ENCODE measurements at regions not wholly inside any gene's neighbourhood (a gene's known extent, or its start where the extent isn't known, plus 50 kb on each side); places are given as distances from the start of the nearest gene placed in this dataset.

- CTCF ChIA-PET: no interaction called here
- Mint-ChIP-seq H3K36me3 (ENCODE audit: low read depth) (no peaks in the 10 kb centered on the region), H3K4me1 (ENCODE audit: low read depth) (no peaks in the 10 kb centered on the region), H3K27me3 (no peaks in the 10 kb centered on the region), H3K9me3 (peaks cover 21% of the 10 kb centered on the region), H3K4me3 (no peak overlapping the region), H3K27ac (no peak overlapping the region)
- POLR2A ChIA-PET: no interaction called here
- TF ChIP-seq CTCF (IDR thresholded peaks at IDR 0.05): no peak
- intact Hi-C loops (cut with micrococcal nuclease): no loop called here
- DNase-seq (no peak), ATAC-seq (no peak)
Measured at GRCh38 chr5:23649594-23649993, 142.2 kb downstream of the PRDM9 start.

- H3K36me3 Mint-ChIP-seq (ENCODE audit: low read depth): no peaks in the 10 kb centered on the region
- ATAC-seq (no peak), DNase-seq (no peak)
- H3K4me1 Mint-ChIP-seq (ENCODE audit: low read depth): no peaks in the 10 kb centered on the region
- no peak for TF ChIP-seq CTCF (IDR thresholded peaks at IDR 0.05)
- no peak overlapping the region for H3K4me3 Mint-ChIP-seq
- no peaks in the 10 kb centered on the region for H3K27me3 Mint-ChIP-seq
- CTCF ChIA-PET: no interaction called here
- intact Hi-C loops (cut with micrococcal nuclease): no loop called here
- POLR2A ChIA-PET: no interaction called here
- peaks cover 2% of the 10 kb centered on the region for H3K9me3 Mint-ChIP-seq
- H3K27ac Mint-ChIP-seq: no peak overlapping the region
Measured at GRCh38 chr5:23655674-23656073, 148.3 kb downstream of the PRDM9 start.

GRCh38 chr5:23675456-23675855 is 168.0 kb downstream of the PRDM9 start:
- no peak for TF ChIP-seq CTCF (IDR thresholded peaks at IDR 0.05)
- Mint-ChIP-seq H3K27me3 (no peaks in the 10 kb centered on the region), H3K9me3 (peaks cover 17% of the 10 kb centered on the region), H3K4me1 (ENCODE audit: low read depth) (no peaks in the 10 kb centered on the region), H3K4me3 (no peak overlapping the region), H3K27ac (no peak overlapping the region), H3K36me3 (ENCODE audit: low read depth) (no peaks in the 10 kb centered on the region)
- intact Hi-C loops (cut with micrococcal nuclease): no loop called here
- ChIA-PET CTCF (no interaction called here), POLR2A (no interaction called here)
- DNase-seq: no peak
- no peak for ATAC-seq

GRCh38 chr5:23677996-23678395 is 170.6 kb downstream of the PRDM9 start:
- DNase-seq (no peak), ATAC-seq (no peak)
- CTCF ChIA-PET: no interaction called here
- Mint-ChIP-seq H3K36me3 (ENCODE audit: low read depth) (no peaks in the 10 kb centered on the region), H3K4me3 (no peak overlapping the region), H3K9me3 (peaks cover 8% of the 10 kb centered on the region), H3K27me3 (no peaks in the 10 kb centered on the region), H3K27ac (no peak overlapping the region), H3K4me1 (ENCODE audit: low read depth) (no peaks in the 10 kb centered on the region)
- TF ChIP-seq CTCF (IDR thresholded peaks at IDR 0.05): no peak
- intact Hi-C loops (cut with micrococcal nuclease): no loop called here
- POLR2A ChIA-PET: no interaction called here

- no peak for TF ChIP-seq CTCF (IDR thresholded peaks at IDR 0.05)
- Mint-ChIP-seq H3K4me3 (no peak overlapping the region), H3K27ac (no peak overlapping the region), H3K36me3 (ENCODE audit: low read depth) (no peaks in the 10 kb centered on the region), H3K27me3 (no peaks in the 10 kb centered on the region), H3K4me1 (ENCODE audit: low read depth) (no peaks in the 10 kb centered on the region), H3K9me3 (peaks cover 10% of the 10 kb centered on the region)
- no peak for ATAC-seq
- no peak for DNase-seq
- intact Hi-C loops (cut with micrococcal nuclease): no loop called here
- ChIA-PET CTCF (no interaction called here), POLR2A (no interaction called here)
Measured at GRCh38 chr5:23684103-23684502, 176.7 kb downstream of the PRDM9 start.
